TTC549 (cell line): ENCODE measurements at regions not wholly inside any gene's neighbourhood (a gene's known extent, or its start where the extent isn't known, plus 50 kb on each side); places are given as distances from the start of the nearest gene placed in this dataset.
"Not testable (repeated sequence)": the region's sequence is repeated elsewhere in the genome, so short reads cannot be mapped to it uniquely, and the experiment has no call there.

Experiments
- FAIRE-seq: peaks from 2 replicates; lab custom pipeline; 2012; peaks lifted over from hg19 to GRCh38; lab: Jason Lieb, UNC

DNA sequence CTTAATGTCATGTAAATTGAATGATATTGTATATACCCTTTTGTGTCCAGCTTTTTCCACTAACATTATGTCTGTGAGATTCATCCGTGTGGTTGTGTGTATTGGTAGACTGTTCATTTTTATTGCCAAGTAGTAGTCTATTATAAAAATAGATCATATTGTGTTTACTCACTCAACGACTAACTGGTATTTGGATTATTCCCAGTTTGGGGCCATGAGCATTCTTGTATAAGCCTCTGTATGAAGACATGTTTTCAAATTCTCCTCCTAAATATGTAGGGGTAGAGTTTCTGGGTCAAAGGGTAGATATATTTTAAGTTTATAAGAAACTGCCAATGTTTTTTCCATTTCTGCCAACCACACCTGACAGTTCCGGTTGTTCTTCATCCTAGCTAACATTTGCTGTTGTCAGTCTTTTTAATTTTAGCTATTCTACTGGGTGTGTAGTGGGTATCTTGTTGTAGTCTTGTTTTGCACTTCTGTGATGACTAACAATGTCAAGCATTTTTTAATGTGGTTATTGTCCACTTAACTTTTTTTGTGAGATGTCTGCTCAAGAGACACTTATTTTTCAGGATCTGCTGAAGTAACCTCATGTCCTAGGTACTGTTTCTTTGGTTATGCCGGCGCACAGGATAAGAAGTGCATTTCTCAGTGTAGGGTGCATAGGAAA lies 93.2 kb downstream of the DACT1 start:
- no peak for FAIRE-seq

DNA sequence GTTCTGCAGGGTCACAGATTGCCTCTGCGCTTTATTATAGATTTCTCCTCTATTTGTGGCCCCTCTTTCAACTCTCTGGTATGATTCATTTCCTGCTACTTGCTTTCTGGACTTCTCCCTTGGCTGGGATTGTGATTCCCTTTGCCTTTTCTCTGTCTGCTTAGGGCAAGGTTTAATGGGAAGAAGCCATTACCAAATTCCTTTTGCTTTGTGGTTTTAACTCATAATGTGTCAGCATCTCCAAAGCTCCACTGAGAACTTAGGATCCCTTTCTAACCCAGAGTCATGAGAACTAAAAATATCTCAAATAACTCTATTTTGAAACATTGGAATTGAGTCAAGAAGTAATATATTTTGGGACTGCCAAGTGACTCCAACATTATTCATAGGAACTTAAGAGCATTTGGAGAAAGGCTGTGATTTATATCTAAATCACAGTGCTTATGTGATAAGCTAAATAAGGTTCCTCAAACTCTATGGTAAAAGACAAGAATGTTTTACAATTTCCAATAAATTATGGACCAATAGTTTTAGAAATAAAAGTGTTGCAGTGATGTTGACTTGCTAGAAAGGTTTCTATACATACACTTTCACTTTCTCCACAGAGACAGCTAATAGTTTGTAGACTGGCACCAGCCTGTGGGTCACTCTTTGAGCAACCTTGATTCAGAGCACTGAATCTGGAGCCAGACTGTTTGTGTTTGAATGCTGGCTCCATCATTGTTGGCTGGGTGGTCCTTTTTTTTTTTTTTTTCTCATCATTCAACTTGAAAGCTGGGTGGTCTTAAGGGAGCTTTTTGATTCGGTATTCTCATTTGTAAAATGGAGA lies 93.9 kb downstream of the DACT1 start:
- no peak for FAIRE-seq

GRCh38 chr14:58732387-58732786 lies 94.6 kb downstream of the DACT1 start:
- no peak for FAIRE-seq

DNA sequence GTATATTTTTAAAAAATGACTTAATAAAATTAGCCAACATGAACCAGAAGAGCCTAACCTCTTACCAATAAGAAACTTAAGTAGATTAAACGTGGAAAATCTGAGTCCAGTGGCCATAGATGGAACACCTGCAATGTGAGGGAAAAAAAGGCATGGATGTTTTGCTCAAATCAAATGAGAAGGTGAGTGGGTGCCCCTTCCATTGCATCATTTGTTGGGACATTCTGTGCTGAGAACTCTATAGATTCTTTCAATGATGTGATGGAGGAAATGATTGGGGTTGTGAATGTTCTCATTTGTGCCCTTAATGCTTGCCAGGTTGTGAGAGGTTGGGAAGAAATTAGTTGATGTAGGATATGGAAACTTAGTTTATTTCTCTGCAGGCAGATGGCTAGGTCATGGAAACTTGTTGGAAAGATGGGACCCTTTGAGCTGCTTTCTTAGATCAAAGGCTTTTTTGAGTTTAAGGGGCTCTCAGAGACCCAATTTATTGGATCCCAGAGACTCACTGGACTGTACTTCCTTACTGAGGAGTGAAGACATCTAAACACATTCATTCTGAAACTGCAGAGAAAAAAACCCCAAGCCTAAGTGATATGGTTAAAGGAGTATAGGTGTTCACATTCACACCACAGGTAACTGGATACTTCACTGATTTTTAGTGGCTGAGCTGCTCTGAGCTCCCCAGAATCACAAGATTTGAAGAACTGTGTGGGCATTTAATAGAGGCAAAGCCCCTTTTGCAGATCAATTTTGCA lies 95.9 kb downstream of the DACT1 start:
- no peak for FAIRE-seq

DNA sequence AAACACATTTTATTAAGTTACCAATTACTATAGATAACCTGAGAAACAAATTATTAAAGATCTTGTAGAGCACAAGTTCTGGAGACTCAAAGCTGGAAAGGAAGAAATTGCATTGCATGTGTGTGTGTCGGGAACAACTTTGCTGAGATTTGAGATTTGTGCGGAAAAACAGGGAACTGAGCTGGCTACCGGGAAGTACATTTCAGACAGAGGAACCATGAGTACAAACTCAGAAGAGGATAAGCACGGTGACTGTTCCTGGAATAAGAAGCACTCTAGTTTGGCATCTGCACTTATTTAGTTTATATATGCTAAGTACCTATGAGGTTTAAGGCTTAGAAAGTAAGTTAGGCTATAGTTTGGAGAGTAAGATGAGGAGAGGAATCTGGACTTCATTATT lies 97.8 kb downstream of the DACT1 start:
- FAIRE-seq, result no peak

- no peak for FAIRE-seq
Measured at GRCh38 chr14:58736606-58737005, 98.8 kb downstream of the DACT1 start.

- FAIRE-seq, result no peak
Measured at GRCh38 chr14:58737511-58737910, 99.7 kb downstream of the DACT1 start.

GRCh38 chr14:58738189-58738836 lies 100.6 kb downstream of the DACT1 start:
- no peak for FAIRE-seq

DNA sequence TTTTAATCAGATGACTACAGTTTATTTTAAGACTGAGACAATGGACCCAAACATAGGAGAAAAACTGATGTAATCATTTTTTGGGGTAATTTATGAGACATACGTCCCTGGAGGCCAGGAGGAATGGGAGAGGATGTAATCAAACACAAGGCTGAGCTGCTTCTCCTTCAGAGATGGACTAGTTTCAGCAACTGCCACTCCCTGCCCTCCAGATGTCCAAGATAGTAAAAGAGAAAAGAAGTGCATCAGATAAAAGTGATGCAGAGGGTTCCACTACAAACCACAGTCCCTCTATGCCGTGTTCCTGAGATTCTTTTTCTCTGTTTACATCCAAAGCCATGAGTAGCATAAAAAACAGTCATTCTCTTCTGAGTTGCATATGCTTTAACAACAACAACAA lies 101.1 kb downstream of the DACT1 start:
- no peak for FAIRE-seq

DNA sequence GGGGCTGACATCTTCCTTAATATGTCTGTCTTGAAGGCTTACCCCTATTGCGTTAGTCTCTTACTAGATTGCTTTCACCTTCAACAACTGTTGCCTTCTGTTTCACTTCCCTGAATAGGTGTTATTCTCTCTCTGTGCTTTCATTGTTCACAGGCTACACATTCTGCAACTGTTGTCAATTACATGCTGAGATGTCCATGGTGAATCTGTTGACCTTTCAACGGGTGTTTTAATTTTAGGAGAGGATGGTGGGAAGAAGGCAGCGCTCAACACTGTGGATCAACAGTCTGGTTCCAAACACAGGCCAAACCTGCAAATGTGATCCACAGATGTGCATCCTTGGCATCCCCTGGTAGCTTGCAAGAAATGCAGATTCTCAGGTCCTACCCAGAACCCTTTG lies 101.9 kb downstream of the DACT1 start:
- FAIRE-seq, result no peak

GRCh38 chr14:58740379-58740935 lies 102.7 kb downstream of the DACT1 start:
- no peak for FAIRE-seq

DNA sequence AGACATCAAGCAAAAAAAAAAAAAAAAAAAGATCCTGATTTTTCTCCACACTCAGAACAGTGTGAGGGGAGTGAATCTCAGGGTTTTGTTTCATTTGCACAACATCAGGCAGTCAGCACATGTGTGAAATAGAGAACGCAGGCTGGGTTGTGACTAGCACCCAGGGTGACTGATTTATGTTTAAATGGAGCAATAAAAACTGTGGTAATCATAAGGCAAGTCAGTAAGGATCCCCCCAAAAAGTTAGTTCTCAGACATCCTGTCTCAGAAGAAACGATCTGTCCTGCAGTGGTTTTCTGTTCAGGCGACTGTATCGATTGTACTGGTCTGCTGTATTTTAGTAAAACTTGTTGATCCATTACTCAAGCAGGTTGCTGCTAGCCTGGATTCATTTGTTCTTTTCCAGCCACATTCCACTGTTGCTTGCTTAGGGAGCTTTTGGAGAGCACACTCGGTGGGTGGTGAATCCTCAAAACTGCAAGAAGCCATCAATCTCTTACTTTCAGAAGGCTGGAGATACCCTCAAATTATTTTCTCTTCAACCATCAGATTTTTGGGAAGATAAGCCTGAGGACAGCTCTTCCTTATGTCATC lies 107.1 kb downstream of the DACT1 start:
- FAIRE-seq, result no peak

- FAIRE-seq, result no peak
Measured at GRCh38 chr14:58746261-58746660, 108.5 kb downstream of the DACT1 start.

GRCh38 chr14:58746701-58747100 lies 108.9 kb downstream of the DACT1 start:
- FAIRE-seq, result no peak

GRCh38 chr14:58747181-58747580 lies 109.4 kb downstream of the DACT1 start:
- FAIRE-seq, result no peak

GRCh38 chr14:58748251-58748650 lies 110.5 kb downstream of the DACT1 start:
- not testable (repeated sequence) for FAIRE-seq

DNA sequence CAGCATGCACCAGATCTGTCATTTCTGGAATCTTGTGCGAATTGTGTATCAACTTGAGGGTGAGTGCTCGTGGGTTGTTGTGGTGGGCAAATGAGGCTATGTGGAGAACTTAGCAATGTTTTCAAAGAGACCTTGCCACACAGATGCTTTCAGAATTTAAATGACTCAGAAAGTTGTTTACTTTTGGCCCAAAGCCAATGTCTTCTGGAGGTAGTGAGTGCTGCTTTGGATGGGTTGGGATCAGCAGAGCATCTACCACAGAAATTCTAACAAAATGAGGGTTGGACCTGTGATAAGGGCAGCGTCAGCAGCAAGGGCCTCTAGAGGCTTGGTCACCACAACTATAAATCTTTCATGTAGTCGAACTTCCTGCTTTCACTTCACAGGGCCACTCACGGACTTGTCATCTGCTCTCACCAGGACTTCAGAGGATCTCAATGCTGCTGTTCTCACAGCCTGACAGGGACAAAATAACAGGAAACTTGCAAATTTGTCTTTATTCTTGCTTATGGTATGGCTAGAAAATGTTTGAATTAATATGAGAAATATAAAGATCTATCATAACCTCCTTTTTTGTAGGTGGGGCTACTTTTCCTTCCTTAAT lies 111.4 kb downstream of the DACT1 start:
- FAIRE-seq, result no peak

DNA sequence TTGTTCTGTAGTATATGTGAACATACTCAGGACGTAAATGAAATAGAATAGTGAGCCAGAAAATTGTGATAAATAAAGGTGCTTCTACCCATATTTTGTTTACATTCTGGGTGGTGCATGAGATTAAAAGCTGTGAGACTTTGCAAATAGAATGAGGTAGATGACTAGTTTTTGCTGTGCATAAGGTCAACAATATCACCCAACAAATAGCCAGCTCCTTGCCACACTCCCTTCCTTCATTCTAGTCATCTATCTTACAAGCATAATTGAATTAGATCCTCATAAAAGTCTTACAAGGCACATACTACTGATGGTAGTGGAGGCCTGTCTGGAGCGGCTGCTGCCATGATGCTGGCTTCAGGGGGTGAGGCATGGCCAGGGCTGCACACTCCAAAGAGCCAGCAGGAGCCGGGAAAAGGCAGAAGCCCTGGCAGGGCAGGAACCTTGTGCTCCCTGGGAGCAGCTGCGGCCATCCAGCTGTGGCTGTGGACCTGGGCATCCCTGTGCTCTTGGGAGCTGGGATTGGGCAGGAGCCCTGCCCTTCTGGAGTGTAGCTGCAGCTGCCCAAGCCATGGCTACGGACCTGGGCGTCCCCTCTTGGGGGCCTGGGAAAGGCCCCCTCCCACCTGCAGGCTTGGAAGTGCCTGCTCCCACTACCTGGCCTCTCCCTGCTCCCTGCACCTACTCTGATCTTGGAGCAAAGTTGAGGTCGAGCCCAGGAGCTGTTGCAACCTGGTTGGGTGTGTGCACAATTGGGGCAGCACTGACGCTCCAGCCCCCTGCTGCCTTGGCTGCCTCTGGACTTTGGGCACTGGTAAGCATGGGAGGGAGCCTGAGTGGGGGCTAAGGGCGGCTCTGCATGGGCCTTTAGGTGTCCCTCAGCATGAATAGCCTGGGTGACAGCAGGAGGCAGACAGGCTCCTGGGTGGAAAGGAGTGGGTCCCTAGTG lies 112.8 kb downstream of the DACT1 start:
- FAIRE-seq, result no peak

- no peak for FAIRE-seq
Measured at GRCh38 chr14:58751788-58752187, 114.0 kb downstream of the DACT1 start.

DNA sequence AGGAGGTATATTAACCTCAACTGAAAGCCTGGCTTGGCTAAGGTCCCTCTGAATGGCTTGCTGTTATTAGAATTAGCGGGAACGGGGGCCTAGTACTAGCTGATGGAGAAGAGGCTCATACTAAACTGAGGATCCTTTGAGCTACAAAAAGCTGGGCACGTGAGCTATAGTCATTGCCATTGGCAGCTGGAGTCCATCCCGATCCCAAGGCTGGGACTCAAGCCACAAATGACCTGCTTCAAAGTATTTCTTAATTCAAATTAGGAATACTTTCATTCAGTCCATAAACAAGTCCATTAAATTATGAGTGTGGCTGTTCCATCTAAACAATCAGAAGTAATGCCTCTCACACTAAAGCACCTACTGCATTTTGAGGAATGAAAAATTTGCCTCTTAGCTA lies 114.5 kb downstream of the DACT1 start:
- no peak for FAIRE-seq
